ENCODE measurements at regions not wholly inside any gene's neighbourhood (a gene's known extent, or its start where the extent isn't known, plus 50 kb on each side); places are given as distances from the start of the nearest gene placed in this dataset.
A peak's percentile ranks its signal among the peaks of the same experiment; 100 is the strongest.

GRCh38 chr9:110142868-110143481, 65.0 kb downstream of the C9orf152 start:
- CTCF ChIA-PET: interaction anchor here (0.6 to 14.4 kb wide), 30 partner anchors 9 to 255 kb away, joined by 3 to 597 read pairs (median 4); no protein-coding TSS in a partner anchor
- ATAC-seq (peak; percentile 72), FAIRE-seq (peak; percentile 44), DNase-seq (ENCODE audit: low read depth, low spot score) (no peak)
- intact Hi-C loops (cut with micrococcal nuclease; ENCODE audit: unreplicated experiment) (loop anchor here (1.0 to 2.0 kb wide), 3 partner anchors 14 to 84 kb away; no protein-coding TSS in a partner anchor), in situ Hi-C loops (cut with MboI) (loop anchor here (25.0 kb wide), 1 partner anchor 1869 kb away; no protein-coding TSS in a partner anchor)
- Histone ChIP-seq H4K20me1 (ENCODE audit: control insufficient read depth, insufficient read depth) (0 out of 2 replicates have a peak, but pooled peaks cover 4% of the 10 kb centered on the region), H3K79me2 (ENCODE audit: control insufficient read depth, insufficient read depth, low read length) (peaks cover 87% of the 10 kb centered on the region), H2AFZ (ENCODE audit: control insufficient read depth, low read depth, low read length) (no peak overlapping the region), H3K36me3 (ENCODE audit: control insufficient read depth in 2 of 2, insufficient read depth in 2 of 2, low read length in 1 of 2) (peaks cover 8 to 29% of the 10 kb centered on the region in 2 experiments), H3K4me3 (peak overlapping the region; percentile 37; the same call in 1 of the 2 replicates), H3K4me1 (ENCODE audit: control insufficient read depth, insufficient read depth, low read length) (peaks cover 59% of the 10 kb centered on the region), H3K9ac (ENCODE audit: control insufficient read depth, insufficient read depth, low read length) (0 out of 2 replicates have a peak overlapping the region, but pooled peaks have one; percentile 26), H3K9me3 (replicated peaks; ENCODE audit: control insufficient read depth, insufficient read depth, low read length) (no peaks in the 10 kb centered on the region), H3K27me3 (replicated peaks in 1 of 2; ENCODE audit: control insufficient read depth in 2 of 2, insufficient read depth in 2 of 2, low read length in 1 of 2) (no peaks in the 10 kb centered on the region), H3K4me2 (ENCODE audit: control insufficient read depth, insufficient read depth) (peak overlapping the region; percentile 58), H3K27ac (ENCODE audit: control insufficient read depth, insufficient read depth) (peak overlapping the region; percentile 81)
- RAD21 ChIA-PET (ENCODE audit: unreplicated experiment): interaction anchor here (0.7 to 17.2 kb wide), 24 partner anchors 10 to 569 kb away, joined by 3 to 424 read pairs (median 5); no protein-coding TSS in a partner anchor
- POLR2A ChIA-PET: interaction anchor here (0.6 to 11.3 kb wide), 17 partner anchors 9 to 703 kb away, joined by 3 to 262 read pairs (median 5); no protein-coding TSS in a partner anchor
- 44% methylated on average over 3 of the region's 3 CpGs for whole genome bisulfite sequencing (ENCODE audit: insufficient coverage, insufficient replicate concordance, low lambda C conversion rate, missing lambda C conversion rate)
- TSS peak; percentile 9 for BruUV-seq (replicated peaks)
- SMC1A ChIA-PET (ENCODE audit: uncharacterized antibody, unreplicated experiment): interaction anchor here (0.6 to 14.0 kb wide), 35 partner anchors 10 to 325 kb away, joined by 3 to 460 read pairs (median 5); no protein-coding TSS in a partner anchor
- peak; percentile 68; the same call in 1 of the 2 replicates for TF ChIP-seq HDGF (IDR thresholded peaks at IDR 0.05)
- TF ChIP-seq, protein P1, sequence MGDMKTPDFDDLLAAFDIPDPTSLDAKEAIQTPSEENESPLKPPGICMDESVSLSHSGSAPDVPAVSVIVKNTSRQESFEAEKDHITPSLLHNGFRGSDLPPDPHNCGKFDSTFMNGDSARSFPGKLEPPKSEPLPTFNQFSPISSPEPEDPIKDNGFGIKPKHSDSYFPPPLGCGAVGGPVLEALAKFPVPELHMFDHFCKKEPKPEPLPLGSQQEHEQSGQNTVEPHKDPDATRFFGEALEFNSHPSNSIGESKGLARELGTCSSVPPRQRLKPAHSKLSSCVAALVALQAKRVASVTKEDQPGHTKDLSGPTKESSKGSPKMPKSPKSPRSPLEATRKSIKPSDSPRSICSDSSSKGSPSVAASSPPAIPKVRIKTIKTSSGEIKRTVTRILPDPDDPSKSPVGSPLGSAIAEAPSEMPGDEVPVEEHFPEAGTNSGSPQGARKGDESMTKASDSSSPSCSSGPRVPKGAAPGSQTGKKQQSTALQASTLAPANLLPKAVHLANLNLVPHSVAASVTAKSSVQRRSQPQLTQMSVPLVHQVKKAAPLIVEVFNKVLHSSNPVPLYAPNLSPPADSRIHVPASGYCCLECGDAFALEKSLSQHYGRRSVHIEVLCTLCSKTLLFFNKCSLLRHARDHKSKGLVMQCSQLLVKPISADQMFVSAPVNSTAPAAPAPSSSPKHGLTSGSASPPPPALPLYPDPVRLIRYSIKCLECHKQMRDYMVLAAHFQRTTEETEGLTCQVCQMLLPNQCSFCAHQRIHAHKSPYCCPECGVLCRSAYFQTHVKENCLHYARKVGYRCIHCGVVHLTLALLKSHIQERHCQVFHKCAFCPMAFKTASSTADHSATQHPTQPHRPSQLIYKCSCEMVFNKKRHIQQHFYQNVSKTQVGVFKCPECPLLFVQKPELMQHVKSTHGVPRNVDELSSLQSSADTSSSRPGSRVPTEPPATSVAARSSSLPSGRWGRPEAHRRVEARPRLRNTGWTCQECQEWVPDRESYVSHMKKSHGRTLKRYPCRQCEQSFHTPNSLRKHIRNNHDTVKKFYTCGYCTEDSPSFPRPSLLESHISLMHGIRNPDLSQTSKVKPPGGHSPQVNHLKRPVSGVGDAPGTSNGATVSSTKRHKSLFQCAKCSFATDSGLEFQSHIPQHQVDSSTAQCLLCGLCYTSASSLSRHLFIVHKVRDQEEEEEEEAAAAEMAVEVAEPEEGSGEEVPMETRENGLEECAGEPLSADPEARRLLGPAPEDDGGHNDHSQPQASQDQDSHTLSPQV (IDR thresholded peaks at IDR 0.05): no peak
- TF ChIP-seq ATF2 (IDR thresholded peaks at IDR 0.05; ENCODE audit: low read length): no peak
- TF ChIP-seq RAD21 (IDR thresholded peaks at IDR 0.05; ENCODE audit: insufficient read depth, low read depth, low read length): peak; percentile 64
- peak; percentile 51; the same call in 1 of the 2 replicates for TF ChIP-seq SMC3 (IDR thresholded peaks at IDR 0.05; ENCODE audit: borderline replicate concordance, low read length)
- TF ChIP-seq, protein P2, sequence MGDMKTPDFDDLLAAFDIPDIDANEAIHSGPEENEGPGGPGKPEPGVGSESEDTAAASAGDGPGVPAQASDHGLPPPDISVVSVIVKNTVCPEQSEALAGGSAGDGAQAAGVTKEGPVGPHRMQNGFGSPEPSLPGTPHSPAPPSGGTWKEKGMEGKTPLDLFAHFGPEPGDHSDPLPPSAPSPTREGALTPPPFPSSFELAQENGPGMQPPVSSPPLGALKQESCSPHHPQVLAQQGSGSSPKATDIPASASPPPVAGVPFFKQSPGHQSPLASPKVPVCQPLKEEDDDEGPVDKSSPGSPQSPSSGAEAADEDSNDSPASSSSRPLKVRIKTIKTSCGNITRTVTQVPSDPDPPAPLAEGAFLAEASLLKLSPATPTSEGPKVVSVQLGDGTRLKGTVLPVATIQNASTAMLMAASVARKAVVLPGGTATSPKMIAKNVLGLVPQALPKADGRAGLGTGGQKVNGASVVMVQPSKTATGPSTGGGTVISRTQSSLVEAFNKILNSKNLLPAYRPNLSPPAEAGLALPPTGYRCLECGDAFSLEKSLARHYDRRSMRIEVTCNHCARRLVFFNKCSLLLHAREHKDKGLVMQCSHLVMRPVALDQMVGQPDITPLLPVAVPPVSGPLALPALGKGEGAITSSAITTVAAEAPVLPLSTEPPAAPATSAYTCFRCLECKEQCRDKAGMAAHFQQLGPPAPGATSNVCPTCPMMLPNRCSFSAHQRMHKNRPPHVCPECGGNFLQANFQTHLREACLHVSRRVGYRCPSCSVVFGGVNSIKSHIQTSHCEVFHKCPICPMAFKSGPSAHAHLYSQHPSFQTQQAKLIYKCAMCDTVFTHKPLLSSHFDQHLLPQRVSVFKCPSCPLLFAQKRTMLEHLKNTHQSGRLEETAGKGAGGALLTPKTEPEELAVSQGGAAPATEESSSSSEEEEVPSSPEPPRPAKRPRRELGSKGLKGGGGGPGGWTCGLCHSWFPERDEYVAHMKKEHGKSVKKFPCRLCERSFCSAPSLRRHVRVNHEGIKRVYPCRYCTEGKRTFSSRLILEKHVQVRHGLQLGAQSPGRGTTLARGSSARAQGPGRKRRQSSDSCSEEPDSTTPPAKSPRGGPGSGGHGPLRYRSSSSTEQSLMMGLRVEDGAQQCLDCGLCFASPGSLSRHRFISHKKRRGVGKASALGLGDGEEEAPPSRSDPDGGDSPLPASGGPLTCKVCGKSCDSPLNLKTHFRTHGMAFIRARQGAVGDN (IDR thresholded peaks at IDR 0.05): peak; percentile 61
- peak; percentile 93 for TF ChIP-seq YY1 (IDR thresholded peaks at IDR 0.05; ENCODE audit: low read depth, low read length)
- 0 out of 3 replicates have a peak, but pooled peaks have one; percentile 10 for TF ChIP-seq POU2F2 (IDR thresholded peaks at IDR 0.05; ENCODE audit: borderline replicate concordance, low read depth, low read length)
- 0 out of 2 replicates have a peak, but pooled peaks have one; percentile 24 for TF ChIP-seq ZNF207 (IDR thresholded peaks at IDR 0.05; ENCODE audit: borderline replicate concordance)
- peak; percentile 19; the same call in 1 of the 2 replicates for TF ChIP-seq MTA3 (IDR thresholded peaks at IDR 0.05; ENCODE audit: borderline replicate concordance, low read length)
- TF ChIP-seq FOXM1 (IDR thresholded peaks at IDR 0.05; ENCODE audit: low read depth, low read length): 0 out of 2 replicates have a peak, but pooled peaks have one; percentile 38
